B cell (primary cell): ENCODE measurements at regions not wholly inside any gene's neighbourhood (a gene's known extent, or its start where the extent isn't known, plus 50 kb on each side); places are given as distances from the start of the nearest gene placed in this dataset.
"Not testable (repeated sequence)": the region's sequence is repeated elsewhere in the genome, so short reads cannot be mapped to it uniquely, and the experiment has no call there.

Experiments
- ATAC-seq: fragments of 200-7000 bp; cut with Tn5 transposase; one replicate; pipeline ENCODE4 v1.10.0; 2021; ENCODE audit warnings: low read depth, mild to moderate bottlenecking, moderate number of reproducible peaks, moderate library complexity
- CTCF ChIA-PET: fragments of 350-600 bp; sonication (Branson Sonifier 250); formaldehyde crosslinking; loops from one replicate; lab custom pipeline; 2021; ENCODE audit warnings: antibody characterized with exemption, inconsistent platforms; lab: Charles Lee
- POLR2A ChIA-PET: fragments of 350-600 bp; sonication (Branson Sonifier 250); formaldehyde crosslinking; loops from one replicate; lab custom pipeline; 2021; ENCODE audit warnings: antibody characterized with exemption; lab: Charles Lee
- DNase-seq: peaks from one replicate; pipeline ENCODE4 v3.0.0; 2013
- H2AFZ ChIP-seq: 2 replicates; pipeline ENCODE4 v1.6.1; 2012; ENCODE audit warnings: mild to moderate bottlenecking, low read depth, low read length; ENCODE audit not compliant: insufficient read depth, poor library complexity, severe bottlenecking
- H3K27ac ChIP-seq, 2 donors: 1 replicate in 1 of 2; 2 replicates in 1 of 2; pipeline ENCODE4 v1.5.1; 2012 to 2013; ENCODE audit warnings: low read length in 2 of 2, mild to moderate bottlenecking in 2 of 2, moderate library complexity in 1 of 2
- H3K27me3 ChIP-seq, 4 experiments: fragments of 200-600 bp in 1 of 4; sonication (generic) in 1 of 4; replicated peaks in 1 of 4; 1 replicate in 2 of 4; 2 replicates in 2 of 4; pipeline versions ENCODE4 v1.6.1 to v1.7.0; 2013 to 2016; ENCODE audit warnings: low read length in 3 of 4, mild to moderate bottlenecking in 2 of 4, mixed read lengths in 1 of 4, moderate library complexity in 1 of 4; ENCODE audit not compliant: insufficient read depth in 4 of 4, control insufficient read depth in 3 of 4; ENCODE audit errors: control extremely low read depth in 1 of 4
- H3K36me3 ChIP-seq, 2 experiments: replicated peaks in 1 of 2; 1 replicate in 1 of 2; 2 replicates in 1 of 2; pipeline versions ENCODE4 v1.6.1 to v1.7.1; 2013; ENCODE audit warnings: low read length in 1 of 2; ENCODE audit not compliant: insufficient read depth in 2 of 2, control insufficient read depth in 1 of 2; ENCODE audit errors: control extremely low read depth in 1 of 2, extremely low read depth in 1 of 2
- H3K4me1 ChIP-seq, 2 donors: fragments of 200-600 bp in 1 of 2; sonication (generic) in 1 of 2; 1 replicate in 1 of 2; 2 replicates in 1 of 2; pipeline versions ENCODE4 v1.5.1 to v1.6.1; 2013 to 2017; ENCODE audit warnings: low read length in 2 of 2; ENCODE audit not compliant: control insufficient read depth in 2 of 2, insufficient read depth in 2 of 2
- H3K4me2 ChIP-seq: replicated peaks from 2 replicates; pipeline ENCODE3; 2012; ENCODE audit warnings: mild to moderate bottlenecking, low read depth, low read length; ENCODE audit not compliant: poor library complexity, severe bottlenecking
- H3K4me3 ChIP-seq, 5 experiments: fragments of 200-600 bp in 1 of 5; sonication (generic) in 1 of 5; 1 replicate in 3 of 5; 2 replicates in 2 of 5; pipeline versions ENCODE4 v1.5.1 to v1.7.0; 2011 to 2016; ENCODE audit warnings: low read length in 4 of 5, mild to moderate bottlenecking in 4 of 5, low read depth in 2 of 5, control low read depth in 1 of 5, moderate library complexity in 1 of 5; ENCODE audit not compliant: insufficient read depth in 1 of 5; ENCODE audit errors: control extremely low read depth in 1 of 5, extremely low read depth in 1 of 5
- H3K79me2 ChIP-seq: fragments of 200-600 bp; sonication (generic); one replicate; pipeline ENCODE4 v1.6.0; 2016; ENCODE audit warnings: low read length; ENCODE audit not compliant: control insufficient read depth, insufficient read depth
- H3K9ac ChIP-seq: fragments of 200-600 bp; sonication (generic); 2 replicates; pipeline ENCODE4 v1.6.1; 2017; ENCODE audit warnings: mild to moderate bottlenecking, low read length, moderate library complexity
- H3K9me3 ChIP-seq, 3 donors: one replicate each; pipeline versions ENCODE4 v1.6.1 to v1.7.1; 2013; ENCODE audit warnings: low read length in 2 of 3; ENCODE audit not compliant: control insufficient read depth in 2 of 3, insufficient read depth in 1 of 3; ENCODE audit errors: control extremely low read depth in 1 of 3
- H4K20me1 ChIP-seq: 2 replicates; pipeline ENCODE4 v1.6.0; 2012; ENCODE audit warnings: mild to moderate bottlenecking, low read length; ENCODE audit not compliant: insufficient read depth, control insufficient read depth, poor library complexity, severe bottlenecking
- H3K27ac Mint-ChIP-seq: one replicate; pipeline ENCODE4 v1.8.0; 2021; ENCODE audit warnings: mixed read lengths
- H3K27me3 Mint-ChIP-seq: one replicate; pipeline ENCODE4 v1.8.0; 2021; ENCODE audit warnings: mixed read lengths
- H3K4me1 Mint-ChIP-seq: one replicate; pipeline ENCODE4 v1.8.0; 2021; ENCODE audit warnings: mixed read lengths
- H3K4me3 Mint-ChIP-seq: one replicate; pipeline ENCODE4 v1.8.0; 2021; ENCODE audit warnings: mixed read lengths
- H3K9me3 Mint-ChIP-seq: one replicate; pipeline ENCODE4 v1.8.0; 2022; ENCODE audit warnings: mixed read lengths; ENCODE audit not compliant: insufficient read depth
- EZH2 ChIP-seq: IDR thresholded peaks from 2 replicates; pipeline ENCODE4 v1.6.1; 2012; ENCODE audit warnings: borderline replicate concordance, low read depth, mild to moderate bottlenecking, moderate library complexity, low read length; ENCODE audit not compliant: insufficient read depth, poor library complexity, severe bottlenecking
- WGBS: methylation state at CpG from one replicate; pipeline ENCODE4 v1.1.5; 2013; ENCODE audit warnings: missing lambda C conversion rate; ENCODE audit not compliant: insufficient coverage; 5-methylcytosine and 5-hydroxymethylcytosine counted together
- intact Hi-C: fragments of 100-400 bp; cut with micrococcal nuclease; formaldehyde crosslinking; loops from one replicate; pipeline ENCODE4 v1.10.0; 2022
- TF ChIP-seq, protein P1 (sequence below): fragments of 200-600 bp; IDR thresholded peaks from one replicate; pipeline ENCODE4 v1.8.0; 2022; ENCODE audit warnings: antibody characterized with exemption, mild to moderate bottlenecking

- Histone ChIP-seq H3K36me3 (no peaks in the 10 kb centered on the region), H3K79me2 (no peaks in the 10 kb centered on the region), H3K9me3 (peaks cover 0 to 5% (median 0%) of the 10 kb centered on the region in 3 donors), H3K4me2 (no peak overlapping the region), H2AFZ (no peak overlapping the region), H3K9ac (no peak overlapping the region), H3K27ac (no peak overlapping the region), H3K4me1 (no peaks in the 10 kb centered on the region), H3K27me3 (no peaks in the 10 kb centered on the region), H4K20me1 (no peaks in the 10 kb centered on the region), H3K4me3 (no peak overlapping the region)
- Mint-ChIP-seq H3K4me3 (no peak overlapping the region), H3K9me3 (no peaks in the 10 kb centered on the region), H3K27me3 (no peaks in the 10 kb centered on the region), H3K4me1 (no peaks in the 10 kb centered on the region), H3K27ac (no peak overlapping the region)
- no peak for DNase-seq
- CTCF ChIA-PET = no interaction called here
- no peak for ATAC-seq
- TF ChIP-seq, protein P1, sequence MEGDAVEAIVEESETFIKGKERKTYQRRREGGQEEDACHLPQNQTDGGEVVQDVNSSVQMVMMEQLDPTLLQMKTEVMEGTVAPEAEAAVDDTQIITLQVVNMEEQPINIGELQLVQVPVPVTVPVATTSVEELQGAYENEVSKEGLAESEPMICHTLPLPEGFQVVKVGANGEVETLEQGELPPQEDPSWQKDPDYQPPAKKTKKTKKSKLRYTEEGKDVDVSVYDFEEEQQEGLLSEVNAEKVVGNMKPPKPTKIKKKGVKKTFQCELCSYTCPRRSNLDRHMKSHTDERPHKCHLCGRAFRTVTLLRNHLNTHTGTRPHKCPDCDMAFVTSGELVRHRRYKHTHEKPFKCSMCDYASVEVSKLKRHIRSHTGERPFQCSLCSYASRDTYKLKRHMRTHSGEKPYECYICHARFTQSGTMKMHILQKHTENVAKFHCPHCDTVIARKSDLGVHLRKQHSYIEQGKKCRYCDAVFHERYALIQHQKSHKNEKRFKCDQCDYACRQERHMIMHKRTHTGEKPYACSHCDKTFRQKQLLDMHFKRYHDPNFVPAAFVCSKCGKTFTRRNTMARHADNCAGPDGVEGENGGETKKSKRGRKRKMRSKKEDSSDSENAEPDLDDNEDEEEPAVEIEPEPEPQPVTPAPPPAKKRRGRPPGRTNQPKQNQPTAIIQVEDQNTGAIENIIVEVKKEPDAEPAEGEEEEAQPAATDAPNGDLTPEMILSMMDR = no peak
- no peak for TF ChIP-seq EZH2
- WGBS = 98% methylated on average over 19 of the region's 23 CpGs
- POLR2A ChIA-PET = no interaction called here
- intact Hi-C loops = no loop called here
Observed at GRCh38 chr18:76273036-76273545, 222.0 kb downstream of the ZNF516 start.

GRCh38 chr18:76267423-76267822 lies 227.6 kb downstream of the ZNF516 start:
- H3K4me3 Mint-ChIP-seq, H3K27me3 ChIP-seq, H3K27ac Mint-ChIP-seq, H3K27me3 Mint-ChIP-seq, intact Hi-C loops, DNase-seq, H3K9me3 Mint-ChIP-seq, H2AFZ ChIP-seq, H3K36me3 ChIP-seq, H3K9ac ChIP-seq, H3K4me1 ChIP-seq, H3K27ac ChIP-seq, H3K4me1 Mint-ChIP-seq, H3K4me3 ChIP-seq, H4K20me1 ChIP-seq, ATAC-seq, H3K4me2 ChIP-seq, H3K79me2 ChIP-seq, H3K9me3 ChIP-seq, CTCF ChIA-PET: not testable (repeated sequence)
- POLR2A ChIA-PET = interaction anchor here (0.6 kb wide), 1 partner anchor 10 kb away, joined by 3 read pairs; no protein-coding TSS in a partner anchor
- WGBS = 96% methylated on average over 4 of the region's 6 CpGs
